ENCODE measurements at regions not wholly inside any gene's neighbourhood (a gene's known extent, or its start where the extent isn't known, plus 50 kb on each side); places are given as distances from the start of the nearest gene placed in this dataset.

- peak; percentile 19 for DNase-seq
Measured at GRCh38 chrX:131703646-131704045, 159.8 kb downstream of the OR13H1 start.

GRCh38 chrX:131704136-131704695 lies 160.3 kb downstream of the OR13H1 start:
- peak; percentile 92 for DNase-seq

GRCh38 chrX:131709553-131709952 lies 165.7 kb downstream of the OR13H1 start:
- no peak for DNase-seq

- no peak for DNase-seq
Measured at GRCh38 chrX:131711478-131711867, 167.6 kb downstream of the OR13H1 start.

- no peak for DNase-seq
Measured at GRCh38 chrX:131723646-131724045, 179.8 kb downstream of the OR13H1 start.

GRCh38 chrX:131724292-131724691 lies 180.4 kb downstream of the OR13H1 start:
- no peak for DNase-seq

- DNase-seq: no peak
Measured at GRCh38 chrX:131725001-131725654, 181.3 kb downstream of the OR13H1 start.

GRCh38 chrX:131727778-131728177 lies 183.9 kb downstream of the OR13H1 start:
- DNase-seq: no peak

GRCh38 chrX:131728295-131729145 lies 184.6 kb downstream of the OR13H1 start:
- peak; percentile 95 for DNase-seq

GRCh38 chrX:131729295-131729694 lies 185.4 kb downstream of the OR13H1 start:
- DNase-seq: peak; percentile 90

GRCh38 chrX:131734621-131735020 lies 190.7 kb downstream of the OR13H1 start:
- DNase-seq: peak; percentile 89

- no peak for DNase-seq
Measured at GRCh38 chrX:131735127-131735526, 191.3 kb downstream of the OR13H1 start.

GRCh38 chrX:131739823-131740222 lies 195.9 kb downstream of the OR13H1 start:
- DNase-seq: no peak

GRCh38 chrX:131741103-131741581 lies 197.3 kb downstream of the OR13H1 start:
- peak; percentile 91 for DNase-seq

GRCh38 chrX:131745942-131746489 lies 202.1 kb downstream of the OR13H1 start:
- no peak for DNase-seq

GRCh38 chrX:131746491-131746968 lies 202.7 kb downstream of the OR13H1 start:
- DNase-seq: peak; percentile 86

GRCh38 chrX:131747173-131747572 lies 203.3 kb downstream of the OR13H1 start:
- DNase-seq: peak; percentile 90

- peak; percentile 91 for DNase-seq
Measured at GRCh38 chrX:131752493-131753198, 208.8 kb downstream of the OR13H1 start.

GRCh38 chrX:131762802-131763234 lies 218.9 kb downstream of the OR13H1 start:
- peak; percentile 92 for DNase-seq

GRCh38 chrX:131763674-131764073 lies 219.8 kb downstream of the OR13H1 start:
- peak; percentile 93 for DNase-seq

- DNase-seq: no peak
Measured at GRCh38 chrX:131764216-131764615, 220.3 kb downstream of the OR13H1 start.
